ENCODE measurements at regions not wholly inside any gene's neighbourhood (a gene's known extent, or its start where the extent isn't known, plus 50 kb on each side); places are given as distances from the start of the nearest gene placed in this dataset.
"Not testable (repeated sequence)": the region's sequence is repeated elsewhere in the genome, so short reads cannot be mapped to it uniquely, and the experiment has no call there.

- H3K4me1 ChIP-seq (ENCODE audit: control insufficient read depth, insufficient read depth, low read length); H2BK15ac ChIP-seq (ENCODE audit: low read depth, low read length); H2AFZ ChIP-seq (replicated peaks; ENCODE audit: low read length, poor library complexity); H3K27ac ChIP-seq (ENCODE audit: insufficient read depth, low read length); H3K36me3 ChIP-seq (ENCODE audit: control insufficient read depth, insufficient read depth, low read length); dilution Hi-C loops (cut with HindIII; ENCODE audit: low sequenced_read_pairs, unreplicated experiment); POLR2A ChIA-PET (ENCODE audit: unreplicated experiment); H3K4me2 ChIP-seq (ENCODE audit: low read depth, low read length); H4K20me1 ChIP-seq (ENCODE audit: insufficient read depth, low read length); H2BK20ac ChIP-seq (ENCODE audit: low read depth, low read length); DNase-seq; H3K4me3 ChIP-seq (ENCODE audit: insufficient read depth, low read depth, low read length); CTCF ChIA-PET; H4K5ac ChIP-seq (ENCODE audit: low read depth, low read length); H3K4ac ChIP-seq (ENCODE audit: low read depth, low read length); H3K23ac ChIP-seq (ENCODE audit: low read depth, low read length); H2BK120ac ChIP-seq (ENCODE audit: low read depth, low read length); H3K9ac ChIP-seq (ENCODE audit: low read depth, low read length); H4K8ac ChIP-seq (ENCODE audit: low read depth in 2 of 2, low read length in 2 of 2); H3K79me1 ChIP-seq (ENCODE audit: low read depth in 1 of 2, low read length in 2 of 2); ATAC-seq (ENCODE audit: low read depth); H3K9me3 ChIP-seq (ENCODE audit: control insufficient read depth, insufficient read depth, low read length); H2AK9ac ChIP-seq (replicated peaks; ENCODE audit: low read depth, low read length, poor library complexity); H3K9me1 ChIP-seq (ENCODE audit: insufficient read depth, low read length); H3K18ac ChIP-seq (ENCODE audit: low read depth, low read length); intact Hi-C loops (cut with micrococcal nuclease); H3K27me3 ChIP-seq (ENCODE audit: control insufficient read depth, insufficient read depth, low read length); H3K14ac ChIP-seq (replicated peaks; ENCODE audit: low read depth, low read length); H3K56ac ChIP-seq (ENCODE audit: extremely low read depth, insufficient read depth, low read length); BruUV-seq (replicated peaks); in situ Hi-C loops (cut with MboI; ENCODE audit: low sequenced_read_pairs); H2BK5ac ChIP-seq (ENCODE audit: low read depth, low read length, poor library complexity, severe bottlenecking); H2AK5ac ChIP-seq (ENCODE audit: low read depth, low read length); H4K91ac ChIP-seq (ENCODE audit: insufficient read depth, low read depth, low read length): not testable (repeated sequence)
- no CpG with 5 or more reads among the region's 15 CpGs for WGBS, 2 experiments (ENCODE audit: extremely low coverage in 2 of 2, insufficient read length in 1 of 2)
Measured at GRCh38 chr16:32083891-32084290, 169.2 kb upstream of the TP53TG3D start.

DNA sequence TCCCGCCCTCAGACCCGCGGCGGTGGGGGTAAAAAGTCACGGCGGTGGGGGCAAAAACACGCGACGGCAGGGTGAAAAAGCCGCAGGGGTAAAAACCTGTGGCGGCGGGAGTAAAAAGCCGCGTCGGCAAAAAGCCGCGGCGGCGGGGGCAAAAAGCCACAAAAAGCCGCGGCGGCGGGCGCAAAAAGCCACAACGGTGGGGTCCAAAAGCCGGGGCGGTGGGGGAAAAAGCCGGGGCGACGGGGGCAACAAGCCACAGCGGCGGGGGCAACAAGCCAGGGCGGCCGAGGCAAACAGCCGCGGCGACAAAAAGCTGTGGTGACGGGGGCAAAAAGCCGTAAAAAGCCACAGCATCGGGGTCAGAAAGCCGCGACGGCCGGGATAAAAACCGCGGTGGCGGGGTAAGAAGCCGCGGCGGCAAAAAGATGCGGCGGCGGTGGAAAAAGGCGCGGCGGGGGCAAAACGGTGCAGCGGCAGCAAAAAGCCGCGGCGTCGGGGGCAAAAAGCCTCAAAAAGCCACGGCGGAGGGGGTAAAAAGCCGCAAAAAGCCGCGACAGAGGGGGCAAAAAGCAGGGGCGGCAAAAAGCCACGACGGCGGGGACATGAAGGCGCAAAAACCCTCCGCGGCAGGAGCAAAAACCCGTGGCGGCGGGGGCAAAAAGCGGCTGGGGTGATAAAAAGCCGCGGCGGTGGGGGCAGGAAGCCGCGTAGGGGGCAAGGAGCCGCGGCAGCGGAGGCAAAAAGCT, 168.3 kb upstream of the TP53TG3D start:
- H3K23ac ChIP-seq (ENCODE audit: low read depth, low read length); H2AK9ac ChIP-seq (replicated peaks; ENCODE audit: low read depth, low read length, poor library complexity); H3K18ac ChIP-seq (ENCODE audit: low read depth, low read length); H3K9me1 ChIP-seq (ENCODE audit: insufficient read depth, low read length); ATAC-seq (ENCODE audit: low read depth); POLR2A ChIA-PET (ENCODE audit: unreplicated experiment); H3K4me2 ChIP-seq (ENCODE audit: low read depth, low read length); H2AK5ac ChIP-seq (ENCODE audit: low read depth, low read length); H3K56ac ChIP-seq (ENCODE audit: extremely low read depth, insufficient read depth, low read length); H2AFZ ChIP-seq (replicated peaks; ENCODE audit: low read length, poor library complexity); H3K9ac ChIP-seq (ENCODE audit: low read depth, low read length); H3K36me3 ChIP-seq (ENCODE audit: control insufficient read depth, insufficient read depth, low read length); H4K20me1 ChIP-seq (ENCODE audit: insufficient read depth, low read length); H4K91ac ChIP-seq (ENCODE audit: insufficient read depth, low read depth, low read length); H3K9me3 ChIP-seq (ENCODE audit: control insufficient read depth, insufficient read depth, low read length); H3K27ac ChIP-seq (ENCODE audit: insufficient read depth, low read length); H3K79me1 ChIP-seq (ENCODE audit: low read depth in 1 of 2, low read length in 2 of 2); H2BK5ac ChIP-seq (ENCODE audit: low read depth, low read length, poor library complexity, severe bottlenecking); intact Hi-C loops (cut with micrococcal nuclease); BruUV-seq (replicated peaks); in situ Hi-C loops (cut with MboI; ENCODE audit: low sequenced_read_pairs); H2BK20ac ChIP-seq (ENCODE audit: low read depth, low read length); H4K8ac ChIP-seq (ENCODE audit: low read depth in 2 of 2, low read length in 2 of 2); CTCF ChIA-PET; dilution Hi-C loops (cut with HindIII; ENCODE audit: low sequenced_read_pairs, unreplicated experiment); DNase-seq; H3K4me1 ChIP-seq (ENCODE audit: control insufficient read depth, insufficient read depth, low read length); H4K5ac ChIP-seq (ENCODE audit: low read depth, low read length); H2BK120ac ChIP-seq (ENCODE audit: low read depth, low read length); H3K4me3 ChIP-seq (ENCODE audit: insufficient read depth, low read depth, low read length); H3K14ac ChIP-seq (replicated peaks; ENCODE audit: low read depth, low read length); H3K27me3 ChIP-seq (ENCODE audit: control insufficient read depth, insufficient read depth, low read length); H2BK15ac ChIP-seq (ENCODE audit: low read depth, low read length); H3K4ac ChIP-seq (ENCODE audit: low read depth, low read length): not testable (repeated sequence)
- WGBS, 2 experiments (ENCODE audit: extremely low coverage in 2 of 2, insufficient read length in 1 of 2) = 18% methylated on average over 10 of the region's 86 CpGs; no CpG with 5 or more reads in 1 of the 2 experiments
